ENCODE measurements at regions not wholly inside any gene's neighbourhood (a gene's known extent, or its start where the extent isn't known, plus 50 kb on each side); places are given as distances from the start of the nearest gene placed in this dataset.

GRCh38 chr6:165869526-165869925 is 206.5 kb upstream of the PDE10A start:
- DNase-seq (ENCODE audit: low spot score): no peak
- POLR2A ChIA-PET: no interaction called here
- CTCF ChIA-PET: no interaction called here
- Mint-ChIP-seq H3K27ac (no peak overlapping the region), H3K4me3 (no peak overlapping the region), H3K27me3 (ENCODE audit: low read depth) (peaks cover 10% of the 10 kb centered on the region), H3K4me1 (no peaks in the 10 kb centered on the region), H3K9me3 (peaks cover 32% of the 10 kb centered on the region), H3K36me3 (peaks cover 7% of the 10 kb centered on the region)
- no peak for ATAC-seq
- TF ChIP-seq ESRRA (CRISPR knock-in tag; IDR thresholded peaks at IDR 0.05; ENCODE audit: borderline replicate concordance) (no peak), ZNF121 (CRISPR knock-in tag; IDR thresholded peaks at IDR 0.05) (no peak), ZSCAN18 (CRISPR knock-in tag; IDR thresholded peaks at IDR 0.05) (no peak), ZNF416 (CRISPR knock-in tag; IDR thresholded peaks at IDR 0.05) (no peak), ETV6 (CRISPR knock-in tag; IDR thresholded peaks at IDR 0.05) (no peak), MXD4 (CRISPR knock-in tag; IDR thresholded peaks at IDR 0.05; ENCODE audit: borderline replicate concordance) (no peak), NR3C1 (CRISPR knock-in tag; conservative IDR thresholded peaks at IDR 0.05; ENCODE audit: low read depth) (no peak), ATF3 (CRISPR knock-in tag; conservative IDR thresholded peaks at IDR 0.05) (no peak), E2F1 (CRISPR knock-in tag; IDR thresholded peaks at IDR 0.05) (no peak), ATF2 (CRISPR knock-in tag; IDR thresholded peaks at IDR 0.05; ENCODE audit: borderline replicate concordance, low read depth) (no peak), ATF1 (CRISPR knock-in tag; IDR thresholded peaks at IDR 0.05) (no peak), IRF1 (CRISPR knock-in tag; IDR thresholded peaks at IDR 0.05) (no peak), TP53 (CRISPR knock-in tag; IDR thresholded peaks at IDR 0.05) (no peak), HMGXB4 (CRISPR knock-in tag; IDR thresholded peaks at IDR 0.05) (no peak), CDX4 (CRISPR knock-in tag; IDR thresholded peaks at IDR 0.05; ENCODE audit: borderline replicate concordance) (no peak), MAX (CRISPR knock-in tag; IDR thresholded peaks at IDR 0.05) (no peak)

- Mint-ChIP-seq H3K9me3 (peaks cover 26% of the 10 kb centered on the region), H3K4me1 (peaks cover 5% of the 10 kb centered on the region), H3K27ac (no peak overlapping the region), H3K27me3 (ENCODE audit: low read depth) (peaks cover 7% of the 10 kb centered on the region), H3K36me3 (peaks cover 7% of the 10 kb centered on the region), H3K4me3 (no peak overlapping the region)
- no peak for TF ChIP-seq ZNF232 (CRISPR knock-in tag; IDR thresholded peaks at IDR 0.05)
- CTCF ChIA-PET: no interaction called here
- DNase-seq (ENCODE audit: low spot score): no peak
- ATAC-seq: no peak
- POLR2A ChIA-PET: no interaction called here
These were observed 201.9 kb upstream of the PDE10A start for GRCh38 chr6:165864925-165865324.
